ENCODE measurements at regions not wholly inside any gene's neighbourhood (a gene's known extent, or its start where the extent isn't known, plus 50 kb on each side); places are given as distances from the start of the nearest gene placed in this dataset.

- Histone ChIP-seq H3K4me3 (ENCODE audit: low read length in 2 of 2) (no peak overlapping the region), H3K27ac (ENCODE audit: low read depth in 1 of 2, low read length in 2 of 2) (no peak overlapping the region), H3K36me3 (ENCODE audit: control insufficient read depth in 1 of 2, insufficient read depth in 2 of 2, low read length in 1 of 2) (no peaks in the 10 kb centered on the region), H3K27me3 (ENCODE audit: control insufficient read depth in 1 of 2, insufficient read depth in 2 of 2, low read length in 1 of 2) (no peaks in the 10 kb centered on the region), H3K4me1 (ENCODE audit: control insufficient read depth in 1 of 2, insufficient read depth in 2 of 2, low read length in 2 of 2) (no peaks in the 10 kb centered on the region), H3K9me3 (ENCODE audit: control insufficient read depth, low read length) (no peaks in the 10 kb centered on the region)
- DNase-seq (no peak), ATAC-seq (ENCODE audit: low FRiP score) (no peak)
- intact Hi-C loops (cut with DNase I) = loop anchor here in 1 of 2 donors (10.0 kb wide), 1 partner anchor 447 kb away; no protein-coding TSS in a partner anchor
- WGBS, 2 donors = 69 to 72% methylated on average over 2 of the region's 2 CpGs
These were observed 208.7 kb downstream of the LMX1A start for GRCh38 chr1:165147799-165148198.

GRCh38 chr1:165144757-165145397, 211.6 kb downstream of the LMX1A start:
- H3K4me3 ChIP-seq (ENCODE audit: low read length in 2 of 2) = no peak overlapping the region
- H3K9me3 ChIP-seq (ENCODE audit: control insufficient read depth, low read length) = no peaks in the 10 kb centered on the region
- no peaks in the 10 kb centered on the region for H3K36me3 ChIP-seq (ENCODE audit: control insufficient read depth in 1 of 2, insufficient read depth in 2 of 2, low read length in 1 of 2)
- intact Hi-C loops (cut with DNase I) = loop anchor here in 1 of 2 donors (10.0 kb wide), 1 partner anchor 450 kb away; no protein-coding TSS in a partner anchor
- H3K27me3 ChIP-seq (ENCODE audit: control insufficient read depth in 1 of 2, insufficient read depth in 2 of 2, low read length in 1 of 2) = no peaks in the 10 kb centered on the region
- ATAC-seq (ENCODE audit: low FRiP score) = peak; percentile 67
- no peak for DNase-seq
- no peak overlapping the region for H3K27ac ChIP-seq (ENCODE audit: low read depth in 1 of 2, low read length in 2 of 2)
- 16 to 17% methylated on average over 12 of the region's 12 CpGs for WGBS, 2 donors
- no peaks in the 10 kb centered on the region for H3K4me1 ChIP-seq (ENCODE audit: control insufficient read depth in 1 of 2, insufficient read depth in 2 of 2, low read length in 2 of 2)

GRCh38 chr1:165143437-165144065, 213.0 kb downstream of the LMX1A start:
- DNase-seq (no peak), ATAC-seq (ENCODE audit: low FRiP score) (no peak)
- no peaks in the 10 kb centered on the region for H3K36me3 ChIP-seq (ENCODE audit: control insufficient read depth in 1 of 2, insufficient read depth in 2 of 2, low read length in 1 of 2)
- H3K9me3 ChIP-seq (ENCODE audit: control insufficient read depth, low read length) = no peaks in the 10 kb centered on the region
- H3K27ac ChIP-seq (ENCODE audit: low read depth in 1 of 2, low read length in 2 of 2) = no peak overlapping the region
- no peaks in the 10 kb centered on the region for H3K4me1 ChIP-seq (ENCODE audit: control insufficient read depth in 1 of 2, insufficient read depth in 2 of 2, low read length in 2 of 2)
- H3K4me3 ChIP-seq (ENCODE audit: low read length in 2 of 2) = no peak overlapping the region
- 48 to 59% methylated on average over 4 of the region's 4 CpGs for WGBS, 2 donors
- intact Hi-C loops (cut with DNase I) = loop anchor here in 1 of 2 donors (10.0 kb wide), 1 partner anchor 451 kb away; no protein-coding TSS in a partner anchor
- no peaks in the 10 kb centered on the region for H3K27me3 ChIP-seq (ENCODE audit: control insufficient read depth in 1 of 2, insufficient read depth in 2 of 2, low read length in 1 of 2)

GRCh38 chr1:165138960-165139359, 217.6 kb downstream of the LMX1A start:
- no peaks in the 10 kb centered on the region for H3K36me3 ChIP-seq (ENCODE audit: control insufficient read depth in 1 of 2, insufficient read depth in 2 of 2, low read length in 1 of 2)
- intact Hi-C loops (cut with DNase I) = no loop called here
- 67 to 72% methylated on average over 1 of the region's 1 CpG for WGBS, 2 donors
- DNase-seq (no peak), ATAC-seq (ENCODE audit: low FRiP score) (no peak)
- no peak overlapping the region for H3K27ac ChIP-seq (ENCODE audit: low read depth in 1 of 2, low read length in 2 of 2)
- no peaks in the 10 kb centered on the region for H3K4me1 ChIP-seq (ENCODE audit: control insufficient read depth in 1 of 2, insufficient read depth in 2 of 2, low read length in 2 of 2)
- no peaks in the 10 kb centered on the region for H3K9me3 ChIP-seq (ENCODE audit: control insufficient read depth, low read length)
- H3K4me3 ChIP-seq (ENCODE audit: low read length in 2 of 2) = no peak overlapping the region
- no peaks in the 10 kb centered on the region for H3K27me3 ChIP-seq (ENCODE audit: control insufficient read depth in 1 of 2, insufficient read depth in 2 of 2, low read length in 1 of 2)

- intact Hi-C loops (cut with DNase I) = no loop called here
- Histone ChIP-seq H3K36me3 (ENCODE audit: control insufficient read depth in 1 of 2, insufficient read depth in 2 of 2, low read length in 1 of 2) (no peaks in the 10 kb centered on the region), H3K9me3 (ENCODE audit: control insufficient read depth, low read length) (no peaks in the 10 kb centered on the region), H3K27me3 (ENCODE audit: control insufficient read depth in 1 of 2, insufficient read depth in 2 of 2, low read length in 1 of 2) (no peaks in the 10 kb centered on the region), H3K4me1 (ENCODE audit: control insufficient read depth in 1 of 2, insufficient read depth in 2 of 2, low read length in 2 of 2) (no peaks in the 10 kb centered on the region), H3K4me3 (ENCODE audit: low read length in 2 of 2) (no peak overlapping the region), H3K27ac (ENCODE audit: low read depth in 1 of 2, low read length in 2 of 2) (no peak overlapping the region)
- DNase-seq (no peak), ATAC-seq (ENCODE audit: low FRiP score) (no peak)
- WGBS, 2 donors = 68 to 76% methylated on average over 5 of the region's 5 CpGs
These were observed 218.8 kb downstream of the LMX1A start for GRCh38 chr1:165137551-165138316.

- WGBS, 2 donors = 49 to 55% methylated on average over 4 of the region's 4 CpGs
- H3K4me3 ChIP-seq (ENCODE audit: low read length in 2 of 2) = no peak overlapping the region
- H3K9me3 ChIP-seq (ENCODE audit: control insufficient read depth, low read length) = no peaks in the 10 kb centered on the region
- no peak overlapping the region for H3K27ac ChIP-seq (ENCODE audit: low read depth in 1 of 2, low read length in 2 of 2)
- DNase-seq (no peak), ATAC-seq (ENCODE audit: low FRiP score) (no peak)
- H3K36me3 ChIP-seq (ENCODE audit: control insufficient read depth in 1 of 2, insufficient read depth in 2 of 2, low read length in 1 of 2) = no peaks in the 10 kb centered on the region
- intact Hi-C loops (cut with DNase I) = no loop called here
- no peaks in the 10 kb centered on the region for H3K4me1 ChIP-seq (ENCODE audit: control insufficient read depth in 1 of 2, insufficient read depth in 2 of 2, low read length in 2 of 2)
- no peaks in the 10 kb centered on the region for H3K27me3 ChIP-seq (ENCODE audit: control insufficient read depth in 1 of 2, insufficient read depth in 2 of 2, low read length in 1 of 2)
These were observed 222.1 kb downstream of the LMX1A start for GRCh38 chr1:165134431-165134830.

GRCh38 chr1:165129568-165130164, 226.8 kb downstream of the LMX1A start:
- Histone ChIP-seq H3K4me1 (ENCODE audit: control insufficient read depth in 1 of 2, insufficient read depth in 2 of 2, low read length in 2 of 2) (no peaks in the 10 kb centered on the region), H3K27me3 (ENCODE audit: control insufficient read depth in 1 of 2, insufficient read depth in 2 of 2, low read length in 1 of 2) (no peaks in the 10 kb centered on the region), H3K36me3 (ENCODE audit: control insufficient read depth in 1 of 2, insufficient read depth in 2 of 2, low read length in 1 of 2) (no peaks in the 10 kb centered on the region), H3K9me3 (ENCODE audit: control insufficient read depth, low read length) (no peaks in the 10 kb centered on the region), H3K4me3 (ENCODE audit: low read length in 2 of 2) (no peak overlapping the region), H3K27ac (ENCODE audit: low read depth in 1 of 2, low read length in 2 of 2) (no peak overlapping the region)
- ATAC-seq (ENCODE audit: low FRiP score) = no peak
- DNase-seq = peak in 1 of 2 donors; percentile 51
- intact Hi-C loops (cut with DNase I) = no loop called here
- 5 to 7% methylated on average over 6 of the region's 6 CpGs for WGBS, 2 donors

GRCh38 chr1:165124772-165125171, 231.7 kb downstream of the LMX1A start:
- WGBS, 2 donors = 69 to 74% methylated on average over 4 of the region's 4 CpGs
- no peaks in the 10 kb centered on the region for H3K4me1 ChIP-seq (ENCODE audit: control insufficient read depth in 1 of 2, insufficient read depth in 2 of 2, low read length in 2 of 2)
- H3K9me3 ChIP-seq (ENCODE audit: control insufficient read depth, low read length) = peaks cover 2% of the 10 kb centered on the region
- intact Hi-C loops (cut with DNase I) = no loop called here
- no peaks in the 10 kb centered on the region for H3K36me3 ChIP-seq (ENCODE audit: control insufficient read depth in 1 of 2, insufficient read depth in 2 of 2, low read length in 1 of 2)
- H3K27ac ChIP-seq (ENCODE audit: low read depth in 1 of 2, low read length in 2 of 2) = no peak overlapping the region
- ATAC-seq (ENCODE audit: low FRiP score) (no peak), DNase-seq (no peak)
- H3K27me3 ChIP-seq (ENCODE audit: control insufficient read depth in 1 of 2, insufficient read depth in 2 of 2, low read length in 1 of 2) = peaks cover 0 to 4% of the 10 kb centered on the region in 2 donors
- H3K4me3 ChIP-seq (ENCODE audit: low read length in 2 of 2) = no peak overlapping the region

All from aorta (tissue), 5 donors.